NCI-H2107 treated with DMSO at 0.1 percent for 48 hours (cell line): ENCODE measurements at regions not wholly inside any gene's neighbourhood (a gene's known extent, or its start where the extent isn't known, plus 50 kb on each side); places are given as distances from the start of the nearest gene placed in this dataset.

Experiments
- DNase-seq: peaks from one replicate; lab custom pipeline; 2025; ENCODE audit not compliant: unreplicated experiment; lab: John Stamatoyannopoulos, UW

DNA sequence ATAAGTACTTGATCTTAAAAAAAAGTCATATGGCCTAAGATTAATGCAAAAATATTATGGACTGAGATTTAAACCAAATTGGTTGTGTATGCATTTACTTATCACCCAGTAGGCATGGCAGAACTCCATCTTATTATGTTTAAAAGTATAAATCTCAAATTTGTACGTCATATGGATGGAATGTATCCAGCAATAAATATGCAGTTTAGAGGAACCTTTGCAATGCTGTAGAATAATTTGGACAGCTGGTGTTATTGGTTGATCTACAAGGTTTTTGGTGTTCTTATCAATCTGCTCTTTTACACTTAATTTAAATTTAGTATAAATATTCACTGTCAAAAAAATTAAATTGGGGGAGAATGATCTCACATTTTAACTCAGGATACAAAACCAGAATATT lies 640.2 kb downstream of the SATB2 start:
- DNase-seq: no peak

DNA sequence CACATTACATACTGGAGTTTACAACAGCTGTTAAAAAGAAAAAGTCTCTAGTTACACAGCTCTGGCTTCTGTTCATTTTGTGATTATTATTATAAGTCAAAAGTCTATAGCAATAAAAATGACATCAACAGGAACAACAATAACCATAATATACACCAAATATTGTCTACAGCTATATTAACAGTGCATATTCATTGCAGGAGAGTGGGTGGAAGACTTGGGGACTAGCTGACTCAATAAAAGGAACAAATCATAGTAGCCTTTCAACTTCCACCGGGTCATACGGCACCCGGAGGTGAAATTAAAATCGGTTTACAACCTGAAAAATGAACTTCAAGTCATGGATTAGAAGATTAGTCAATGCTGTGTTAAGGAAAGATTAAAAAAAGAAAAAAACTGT lies 642.1 kb downstream of the SATB2 start:
- no peak for DNase-seq

DNA sequence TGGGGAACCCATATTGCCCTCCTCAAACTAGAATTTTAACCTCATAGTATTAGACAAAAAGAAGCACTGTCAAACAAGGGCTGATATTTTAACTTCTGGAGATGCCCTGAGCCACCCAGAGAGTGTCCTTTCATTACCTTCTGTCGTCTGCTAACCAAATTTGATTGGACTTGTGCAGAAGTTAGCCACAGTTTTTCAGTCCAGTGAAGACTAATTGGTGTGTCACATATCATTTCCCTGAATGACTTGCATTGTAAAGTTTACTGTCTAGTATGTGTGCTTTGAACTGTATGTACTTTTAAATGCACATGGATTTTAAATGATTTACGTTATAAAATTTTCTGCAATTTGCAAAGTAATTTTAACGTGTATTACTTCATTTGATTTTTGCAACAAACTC lies 646.5 kb downstream of the SATB2 start:
- no peak for DNase-seq

DNA sequence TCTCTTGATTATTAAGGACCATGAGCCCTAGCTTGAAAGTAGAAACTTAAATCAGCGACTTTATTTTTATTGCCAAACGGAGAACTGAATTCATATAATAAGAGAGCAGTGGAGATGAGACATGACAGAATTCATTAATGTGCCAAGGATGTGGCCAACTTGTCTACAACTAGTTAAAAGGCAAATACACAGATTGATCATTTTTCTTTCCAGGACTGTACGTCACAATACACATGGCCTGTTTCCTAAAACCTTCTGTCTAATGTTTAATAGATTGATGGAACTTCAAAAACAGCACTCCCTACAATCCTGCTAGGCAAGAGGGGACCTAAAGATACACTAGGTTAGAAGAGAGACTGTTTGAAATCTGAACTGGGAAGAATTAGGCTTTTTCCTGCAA lies 647.8 kb downstream of the SATB2 start:
- no peak for DNase-seq

DNA sequence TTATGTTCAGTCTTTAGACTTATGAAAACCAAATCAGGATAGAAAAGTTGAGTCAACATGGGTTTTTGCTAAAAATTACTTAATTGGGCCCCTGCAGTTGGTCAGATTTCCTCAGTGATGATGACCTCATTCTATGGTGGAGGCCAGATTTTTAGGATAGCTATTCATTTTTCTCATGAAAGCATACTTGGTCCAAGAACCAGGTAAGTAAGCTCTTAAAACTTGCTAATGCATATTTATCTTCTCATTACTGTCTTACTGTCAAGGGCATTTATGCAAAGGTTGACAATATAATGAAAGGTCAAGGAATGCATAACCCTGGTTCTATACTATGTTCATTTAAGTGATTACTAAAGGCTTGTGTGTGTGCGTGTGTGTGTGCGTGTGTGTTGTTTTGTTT lies 650.6 kb downstream of the SATB2 start:
- DNase-seq: no peak

DNA sequence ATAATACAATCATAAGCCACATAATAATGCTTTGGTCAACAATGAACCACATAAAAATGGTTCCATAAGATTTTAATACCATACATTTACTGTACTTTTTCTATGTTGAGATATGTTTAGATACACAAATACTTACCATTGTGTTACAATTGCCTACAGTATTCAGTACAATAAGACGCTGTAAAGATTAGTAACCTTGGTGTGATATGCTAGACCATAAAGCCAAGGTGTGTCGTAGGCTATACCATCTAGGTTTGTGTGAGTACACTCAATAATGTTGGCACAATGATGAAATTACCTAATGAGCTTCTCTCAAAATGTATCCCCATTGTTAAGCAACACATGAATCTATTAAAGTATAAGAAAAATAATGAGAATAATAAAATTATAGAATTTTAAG lies 662.3 kb downstream of the SATB2 start:
- DNase-seq: no peak

DNA sequence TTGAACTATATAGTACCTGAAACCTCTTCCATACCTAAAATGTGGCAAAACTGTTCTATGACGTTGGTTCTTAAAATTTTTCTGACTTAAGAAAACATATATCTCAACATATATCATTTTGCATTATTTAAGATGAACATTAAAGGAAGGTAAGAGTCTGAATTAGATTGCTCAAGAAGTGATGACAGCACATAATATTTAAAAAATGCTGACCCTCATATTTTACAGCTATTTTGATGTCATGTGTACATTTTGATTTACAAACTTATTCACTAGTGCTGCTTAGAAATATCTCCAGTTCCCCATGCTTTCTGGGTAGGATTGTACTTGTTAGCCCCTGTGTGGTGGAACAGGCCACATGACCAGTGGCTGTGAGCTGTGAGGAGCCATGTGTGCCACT lies 666.1 kb downstream of the SATB2 start:
- no peak for DNase-seq

DNA sequence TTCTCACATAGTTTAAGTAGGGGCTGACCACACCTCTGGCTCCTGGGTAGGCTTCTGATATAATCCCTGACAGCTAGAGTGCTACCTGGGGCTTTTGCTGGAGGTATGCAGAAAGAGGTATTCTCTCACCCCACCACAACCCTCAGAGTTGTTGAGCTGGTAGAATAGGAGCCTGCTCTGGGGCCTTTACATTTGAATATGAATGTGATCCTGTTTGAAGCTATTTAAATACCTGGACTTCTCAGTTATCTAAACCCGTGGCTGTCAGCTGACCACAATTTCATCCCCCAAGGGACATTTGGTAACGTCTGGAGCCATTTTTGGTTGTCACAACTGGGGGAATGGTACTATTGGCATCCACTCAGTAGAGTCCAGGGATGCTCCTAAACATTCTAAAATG lies 669.1 kb downstream of the SATB2 start:
- DNase-seq: no peak

DNA sequence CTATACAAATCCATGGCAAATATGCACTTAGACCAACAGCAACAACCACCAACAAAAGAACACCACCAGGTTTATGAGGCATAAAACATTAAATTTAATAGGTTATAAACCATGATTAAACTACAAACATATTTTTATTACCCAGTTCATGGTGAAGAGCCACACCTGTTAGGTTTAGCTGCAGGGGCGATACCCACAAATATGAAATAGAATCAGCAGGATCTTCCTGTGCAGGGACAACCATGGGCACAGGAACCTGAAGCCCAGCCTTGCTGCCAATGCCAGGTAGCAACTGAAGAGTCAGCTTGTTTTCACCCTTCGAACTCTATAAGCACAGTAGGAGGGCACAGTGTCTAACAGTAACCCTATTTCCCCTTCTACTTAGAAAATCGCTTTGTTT lies 675.0 kb downstream of the SATB2 start:
- no peak for DNase-seq

DNA sequence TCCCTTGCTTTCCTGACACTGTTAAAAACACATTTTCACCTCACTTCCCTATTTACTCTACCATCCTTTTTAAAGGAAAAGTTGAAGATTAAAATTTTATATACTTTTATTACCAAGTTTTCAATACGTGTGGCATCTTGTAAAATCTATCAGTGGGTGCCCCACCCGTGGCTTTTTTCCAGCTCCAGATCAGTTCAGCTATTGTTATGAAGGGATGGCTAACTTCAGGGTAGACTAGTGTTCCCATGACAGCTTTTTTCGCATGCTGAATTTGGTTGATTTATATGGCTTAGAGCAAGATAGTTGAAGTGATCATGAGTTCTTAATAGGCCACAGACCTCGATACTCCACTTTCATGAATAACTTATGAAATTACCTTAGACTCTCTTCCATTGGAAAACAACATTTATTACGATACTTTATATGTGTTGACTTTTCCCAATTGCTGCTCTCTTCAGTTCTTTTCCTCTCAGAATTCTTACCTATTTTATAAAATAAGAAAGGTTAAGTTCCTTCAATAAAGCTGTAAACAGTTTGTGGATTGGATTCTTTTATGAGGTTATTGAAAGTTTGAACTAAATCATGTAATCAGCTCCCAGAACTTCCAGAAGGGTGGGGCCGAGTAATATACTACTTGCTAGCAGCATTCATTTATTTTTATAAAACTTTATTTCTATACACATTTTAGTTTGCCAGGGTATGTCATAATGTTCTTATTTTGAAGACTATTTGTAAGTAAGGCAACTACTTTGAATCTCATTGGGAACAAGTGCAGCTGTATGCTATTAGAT lies 680.9 kb downstream of the SATB2 start:
- no peak for DNase-seq

DNA sequence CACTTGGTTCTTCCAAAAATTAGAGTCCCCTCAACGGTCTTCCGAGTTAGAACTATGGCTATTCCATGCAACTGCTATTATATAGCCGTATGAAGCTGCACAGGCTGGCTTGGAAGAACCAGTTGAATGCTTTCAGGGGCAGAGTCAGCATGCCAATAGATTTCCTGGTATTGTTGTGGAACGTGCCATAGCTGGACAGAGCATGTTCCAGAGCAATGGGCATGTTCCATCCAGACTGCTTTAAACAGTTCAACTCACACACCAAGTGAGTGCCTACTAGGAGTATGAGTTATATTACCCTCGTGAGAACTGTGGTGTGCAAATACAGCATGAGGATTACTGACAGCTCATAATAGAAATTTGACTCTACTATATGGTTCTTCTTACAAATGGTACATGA lies 682.0 kb downstream of the SATB2 start:
- no peak for DNase-seq

DNA sequence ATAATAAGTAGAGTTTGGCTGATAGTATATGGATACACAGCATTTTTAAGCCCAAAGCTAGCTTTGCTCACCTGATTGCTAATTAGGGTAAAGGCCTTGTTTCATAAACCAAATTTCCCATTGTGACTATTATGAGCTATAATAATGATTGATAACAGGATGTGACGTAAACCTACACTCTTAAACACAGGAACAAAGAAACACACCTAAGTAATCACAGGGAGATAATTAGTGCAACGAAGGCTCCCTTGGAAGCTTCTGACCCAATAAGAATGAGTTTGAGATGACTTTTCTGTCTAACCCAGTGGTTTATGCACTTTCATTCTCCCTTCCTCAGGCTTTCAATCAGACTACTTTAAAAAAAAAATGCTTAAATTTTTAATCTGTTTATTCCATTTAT lies 683.2 kb downstream of the SATB2 start:
- no peak for DNase-seq

DNA sequence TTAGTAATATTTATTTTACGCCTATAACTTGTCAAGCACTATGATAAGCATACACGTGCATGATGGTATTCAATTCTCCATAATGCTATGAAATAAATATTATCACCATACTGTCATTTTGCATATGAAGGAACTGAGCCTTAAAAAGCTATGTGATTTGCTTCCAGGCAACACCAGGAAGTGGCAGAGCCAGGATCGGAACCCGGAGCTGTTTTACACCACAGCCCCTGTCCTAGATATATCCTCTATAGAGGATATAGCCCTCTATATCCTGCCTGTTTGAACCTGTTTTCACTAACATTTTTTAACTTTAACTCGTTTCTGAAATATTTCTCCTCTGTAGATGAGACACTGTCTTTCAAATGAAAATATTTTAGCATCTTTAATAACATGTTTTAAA lies 690.0 kb downstream of the SATB2 start:
- no peak for DNase-seq

DNA sequence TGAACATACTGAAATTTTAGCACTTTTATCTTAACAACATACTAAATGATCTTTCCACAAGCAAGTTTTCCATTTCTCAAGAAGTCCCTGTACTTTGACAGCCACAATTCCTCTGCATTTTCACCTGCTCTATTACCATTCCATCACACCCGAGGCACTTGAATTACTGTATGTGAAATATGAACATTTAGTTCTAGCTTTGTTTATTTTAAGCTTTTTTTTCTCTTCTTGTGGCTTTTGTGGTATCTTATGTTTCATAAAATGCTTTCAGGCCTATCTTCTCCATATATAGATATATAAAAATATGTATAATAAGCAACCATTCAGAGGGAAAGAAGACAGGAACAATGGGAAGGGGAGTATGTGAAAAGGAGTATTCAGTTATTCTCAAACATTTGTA lies 693.9 kb downstream of the SATB2 start:
- no peak for DNase-seq

DNA sequence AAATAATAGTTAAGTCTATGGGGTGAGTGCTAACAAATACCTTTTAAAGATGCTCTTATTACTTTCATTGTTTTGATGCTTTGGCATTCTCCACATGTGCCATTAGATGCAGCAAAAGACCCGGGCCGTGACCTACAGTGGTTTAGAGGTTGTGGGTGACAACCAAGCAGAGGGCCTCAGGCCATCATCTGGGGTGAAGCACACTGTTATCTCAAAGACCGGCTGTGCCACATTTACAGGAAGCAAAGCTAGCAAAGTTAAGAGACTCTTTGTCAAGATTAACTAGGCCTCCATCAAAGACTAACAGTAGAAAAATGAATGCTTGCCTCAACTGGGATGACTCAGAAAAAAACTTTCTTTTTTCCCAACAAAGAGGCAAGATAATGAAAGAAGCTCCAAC lies 695.3 kb downstream of the SATB2 start:
- no peak for DNase-seq

DNA sequence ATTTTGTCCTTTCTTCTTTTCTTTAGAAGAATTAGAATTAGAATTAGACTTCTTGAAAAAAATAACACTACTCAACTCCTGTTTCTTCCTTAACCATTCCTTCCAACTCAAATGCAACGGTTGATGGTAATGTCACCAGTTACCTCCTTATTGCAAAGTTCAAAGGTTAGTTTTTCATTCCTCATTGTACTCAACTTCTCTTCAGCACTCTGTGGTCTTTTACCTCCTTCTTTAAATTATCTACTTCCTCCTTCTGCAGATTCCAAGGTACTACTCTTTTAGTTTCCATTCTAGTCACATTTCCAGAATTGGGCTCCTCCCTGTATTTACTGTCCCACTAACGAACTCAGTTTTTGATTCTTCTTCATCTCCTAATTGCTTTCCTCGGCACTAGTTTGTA lies 700.7 kb downstream of the SATB2 start:
- DNase-seq: no peak

DNA sequence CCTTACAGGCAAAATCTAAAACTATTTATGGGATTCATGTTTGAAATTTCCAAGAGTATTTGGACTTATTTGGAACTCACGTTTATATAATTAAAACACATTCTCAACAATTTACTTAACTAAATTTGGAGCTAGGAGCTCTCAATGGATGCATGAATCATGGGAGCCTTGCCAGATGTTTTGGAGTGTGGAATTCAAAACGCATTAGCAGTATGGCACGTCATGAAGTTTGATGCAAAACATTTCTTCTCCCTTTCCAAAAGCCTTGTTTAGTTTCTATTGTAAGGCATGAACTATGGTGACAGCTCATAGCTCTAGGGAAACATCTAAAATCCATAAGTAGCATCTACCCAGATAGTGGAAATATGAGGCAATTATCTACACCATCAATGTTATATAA lies 701.6 kb downstream of the SATB2 start:
- no peak for DNase-seq

DNA sequence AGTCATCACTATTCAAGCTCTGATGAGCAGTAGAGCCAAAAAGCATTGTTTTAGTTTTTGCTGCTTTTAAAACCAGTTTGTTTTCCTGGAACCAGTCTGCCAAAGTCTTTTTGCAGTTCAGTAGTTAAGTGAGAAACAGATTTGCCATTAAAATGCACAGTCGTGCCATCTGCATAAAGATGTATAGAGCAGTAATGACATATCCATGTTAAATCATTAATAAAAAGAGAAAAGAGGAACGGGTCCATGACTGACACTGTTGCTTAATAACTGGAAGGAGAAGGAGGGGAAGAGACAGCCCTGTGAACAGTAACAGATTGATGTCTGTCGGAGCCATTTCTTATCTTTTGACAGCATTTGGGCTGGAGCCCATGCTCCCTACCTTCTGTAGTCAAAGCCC lies 704.6 kb downstream of the SATB2 start:
- no peak for DNase-seq

DNA sequence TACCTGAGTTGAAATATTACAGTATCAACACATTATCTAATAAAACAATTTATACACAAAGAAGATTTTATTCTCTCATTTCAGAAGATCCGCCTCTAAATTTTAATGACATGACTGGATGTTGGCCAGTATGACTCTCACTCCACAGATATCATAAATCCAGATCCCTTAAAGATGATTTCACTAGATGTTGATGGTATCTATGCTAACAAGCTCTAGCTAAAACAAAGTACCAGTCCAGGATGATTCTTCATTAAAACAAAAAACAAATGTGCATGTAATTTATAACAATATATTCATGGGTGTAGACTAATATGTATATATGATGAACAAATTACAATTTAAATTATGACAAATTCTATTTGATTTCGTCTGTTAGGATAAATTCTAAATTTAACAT lies 708.4 kb downstream of the SATB2 start:
- DNase-seq: no peak

DNA sequence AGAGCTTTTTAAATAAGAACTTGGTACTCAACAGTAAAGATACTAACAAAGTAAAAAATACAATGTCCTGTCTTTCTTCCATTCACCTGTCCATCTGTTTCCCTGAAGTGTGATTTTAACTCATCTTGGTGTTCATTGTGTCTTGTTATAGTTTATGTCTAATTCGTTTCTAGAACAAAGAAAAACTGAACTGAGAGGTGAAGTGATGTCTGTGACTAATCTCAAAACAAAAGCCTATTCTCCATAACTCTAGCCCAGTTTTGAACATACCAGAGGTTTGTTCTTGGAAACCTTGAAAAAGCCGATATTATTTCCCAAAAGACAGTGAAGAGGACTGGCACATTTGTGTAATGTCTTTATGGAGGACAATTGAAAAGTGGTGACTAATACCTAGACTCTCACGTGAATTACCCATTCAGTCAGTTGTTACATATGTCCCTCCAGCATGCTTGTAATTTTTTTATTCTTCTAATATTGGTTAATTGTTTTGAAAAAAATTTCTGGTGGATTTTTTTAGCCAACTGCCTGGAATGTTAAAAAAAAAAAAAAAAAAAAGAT lies 725.8 kb downstream of the SATB2 start:
- no peak for DNase-seq

DNA sequence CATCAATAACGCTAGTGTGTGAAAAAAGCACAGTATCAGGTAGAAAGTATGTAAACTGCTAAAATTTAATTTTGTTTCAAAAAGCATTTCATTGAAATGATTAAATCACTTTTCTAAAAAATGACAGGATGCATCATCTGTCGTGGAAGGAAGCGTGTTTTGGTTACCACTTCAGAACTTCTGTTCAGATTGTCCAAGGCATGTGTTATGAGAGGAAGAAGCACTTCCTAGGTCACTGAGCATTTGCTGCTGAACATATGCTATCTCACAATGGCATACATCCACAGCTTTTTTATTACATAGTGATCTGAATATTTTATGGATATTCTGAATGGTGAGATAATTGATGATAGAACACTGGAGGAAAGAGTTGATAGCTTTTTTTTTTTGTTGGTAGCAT lies 737.5 kb downstream of the SATB2 start:
- no peak for DNase-seq

DNA sequence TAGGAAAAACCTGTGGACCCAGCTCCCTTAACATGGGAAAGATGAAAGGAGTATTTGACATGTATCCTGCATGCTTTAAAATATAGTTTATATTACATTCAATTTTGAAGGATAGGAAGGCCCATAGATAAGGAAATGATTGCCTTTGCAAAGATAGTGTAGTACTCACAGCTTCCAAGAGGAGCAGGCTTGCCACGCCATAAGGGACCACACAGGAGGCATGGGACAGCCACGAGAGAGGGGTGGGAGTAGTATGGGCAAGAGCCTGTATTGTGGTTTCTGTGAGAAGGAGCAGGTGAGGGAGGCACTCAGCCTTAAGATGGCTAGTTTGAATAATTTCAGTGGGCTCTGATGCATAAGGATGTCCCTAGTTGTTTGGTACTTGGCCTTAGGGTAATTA lies 740.3 kb downstream of the SATB2 start:
- DNase-seq: no peak

DNA sequence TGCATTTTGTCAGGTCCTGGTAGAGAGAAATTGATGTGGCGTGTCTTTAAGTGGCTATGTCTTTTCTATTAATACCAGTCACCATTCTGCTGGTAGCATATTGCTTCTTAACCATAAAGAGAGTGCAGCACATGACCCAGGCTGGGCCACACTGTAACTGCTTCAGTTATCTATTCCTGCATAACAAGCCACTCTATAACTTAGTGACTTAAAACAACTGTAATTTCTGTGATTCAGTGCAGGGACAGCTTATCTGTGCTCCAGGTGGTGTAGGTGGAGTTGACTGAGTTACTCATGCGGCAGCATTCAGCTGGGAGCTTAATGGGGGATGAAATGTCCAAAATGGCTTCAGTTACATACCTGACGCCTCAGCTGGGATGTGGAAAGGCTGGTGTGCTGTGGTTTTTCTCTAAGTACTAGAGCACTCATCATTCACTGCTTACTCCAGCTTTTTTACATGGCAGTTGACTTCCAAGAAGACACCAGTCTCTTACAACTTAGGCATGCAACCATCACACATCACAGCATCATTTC lies 742.4 kb downstream of the SATB2 start:
- peak; percentile 52 for DNase-seq
